GM19025 (cell line): ENCODE measurements at regions not wholly inside any gene's neighbourhood (a gene's known extent, or its start where the extent isn't known, plus 50 kb on each side); places are given as distances from the start of the nearest gene placed in this dataset.

Experiments
- ATAC-seq: cut with Tn5 transposase; IDR thresholded peaks from one replicate; pipeline ENCODE4 v1.9.1; 2021; ENCODE audit warnings: mild to moderate bottlenecking, low read depth, moderate library complexity; ENCODE audit not compliant: unreplicated experiment

DNA sequence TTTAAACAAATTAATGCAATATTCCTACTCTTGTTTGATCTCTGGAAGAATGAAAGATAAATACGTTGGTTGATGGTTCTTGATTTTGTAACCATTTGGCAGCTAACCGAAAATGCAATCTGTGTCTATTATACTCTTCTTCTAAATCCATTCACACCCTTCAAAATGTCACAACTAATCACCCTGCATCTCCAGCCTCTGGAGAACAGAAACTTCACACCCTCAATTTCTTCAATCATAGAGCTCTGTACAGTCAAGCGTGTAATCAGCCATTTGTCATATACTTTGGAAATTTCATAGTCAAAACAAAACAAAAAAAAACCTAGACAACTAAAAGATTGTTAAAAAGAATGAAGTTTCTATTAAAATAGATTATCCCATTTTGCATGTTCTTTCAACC, 1482.3 kb upstream of the LRRTM1 start:
- ATAC-seq, result no peak

GRCh38 chr2:81767187-81767912, 1462.8 kb upstream of the LRRTM1 start:
- no peak for ATAC-seq

GRCh38 chr2:81747481-81748070, 1443.0 kb upstream of the LRRTM1 start:
- ATAC-seq, result no peak

DNA sequence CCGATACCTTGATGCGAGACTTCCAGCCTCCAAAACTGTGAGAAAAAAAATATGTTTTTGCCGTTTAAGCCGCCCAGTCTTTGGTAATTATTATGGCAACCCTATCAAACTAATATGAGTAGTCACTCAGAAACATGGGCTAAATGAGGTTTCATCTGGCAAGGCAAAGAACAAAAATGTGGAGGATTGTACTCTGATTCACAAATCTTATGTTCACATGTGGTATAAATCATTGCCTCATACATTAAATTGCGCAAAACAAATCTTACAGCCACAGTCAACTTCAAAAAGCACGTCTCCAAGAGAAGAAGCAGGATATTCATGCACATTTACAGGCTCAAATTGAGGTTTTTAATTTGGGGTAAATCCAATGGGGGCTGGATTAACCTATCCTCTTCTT, 1435.4 kb upstream of the LRRTM1 start:
- ATAC-seq, result no peak

DNA sequence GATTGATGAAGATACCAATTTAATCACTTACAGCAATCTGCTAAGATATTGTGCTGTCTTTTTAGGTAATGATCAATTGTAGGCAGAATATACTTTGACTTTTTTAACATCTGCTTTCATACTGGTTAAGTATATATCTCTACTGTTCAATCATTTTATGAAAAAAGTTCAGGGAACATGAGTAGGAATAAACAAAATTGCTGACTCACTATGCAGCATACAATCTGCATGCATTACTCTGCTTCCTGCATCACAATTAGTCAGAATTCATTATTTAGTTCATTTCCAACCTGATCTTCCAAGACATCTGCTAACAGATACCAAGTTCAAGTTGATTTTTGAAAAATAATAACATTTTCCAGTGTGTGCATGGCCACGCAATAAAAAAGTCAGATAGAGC, 1430.4 kb upstream of the LRRTM1 start:
- ATAC-seq, result no peak

- no peak for ATAC-seq
These were observed 1410.3 kb upstream of the LRRTM1 start for GRCh38 chr2:81714817-81715216.

DNA sequence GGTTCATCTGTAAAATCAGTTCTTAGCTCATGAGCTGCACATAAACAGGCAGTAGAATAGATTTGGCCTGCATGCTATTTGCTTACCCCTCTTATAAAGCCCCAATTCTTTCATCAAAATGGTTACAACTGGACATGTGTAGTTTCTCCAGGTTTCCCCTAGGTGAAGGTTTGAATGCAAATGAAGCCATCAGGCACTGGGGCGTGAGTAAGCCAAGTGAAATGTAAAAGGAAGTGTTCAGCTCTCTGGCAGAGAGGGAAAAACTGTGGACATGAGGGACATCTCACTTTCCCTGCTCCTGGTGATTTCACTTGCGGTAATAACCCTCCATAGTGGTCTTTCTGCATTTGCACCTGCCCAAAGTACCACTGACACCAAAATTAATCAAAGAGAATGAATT, 1402.3 kb upstream of the LRRTM1 start:
- ATAC-seq, result no peak

DNA sequence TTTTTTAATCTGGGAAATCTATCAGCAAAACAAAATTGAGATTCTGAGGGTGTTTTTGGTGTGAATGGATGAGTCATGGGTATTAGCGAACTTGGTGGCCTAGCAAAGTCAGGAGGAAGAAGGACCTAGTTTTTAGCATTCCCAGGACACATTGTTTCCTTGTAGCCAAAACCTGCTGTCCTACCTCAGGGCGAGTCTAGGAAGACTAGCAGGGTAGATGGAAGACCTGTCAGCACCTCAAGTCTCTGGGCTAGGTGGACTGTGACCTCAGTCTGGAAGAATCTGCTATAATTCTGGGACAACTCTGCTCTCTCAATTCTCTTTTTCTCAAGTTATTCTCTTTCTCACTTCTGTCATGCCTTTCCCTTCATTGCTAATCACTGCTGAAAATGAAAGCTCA, 1399.3 kb upstream of the LRRTM1 start:
- ATAC-seq, result no peak

- no peak for ATAC-seq
These were observed 1388.0 kb upstream of the LRRTM1 start for GRCh38 chr2:81692566-81692965.

DNA sequence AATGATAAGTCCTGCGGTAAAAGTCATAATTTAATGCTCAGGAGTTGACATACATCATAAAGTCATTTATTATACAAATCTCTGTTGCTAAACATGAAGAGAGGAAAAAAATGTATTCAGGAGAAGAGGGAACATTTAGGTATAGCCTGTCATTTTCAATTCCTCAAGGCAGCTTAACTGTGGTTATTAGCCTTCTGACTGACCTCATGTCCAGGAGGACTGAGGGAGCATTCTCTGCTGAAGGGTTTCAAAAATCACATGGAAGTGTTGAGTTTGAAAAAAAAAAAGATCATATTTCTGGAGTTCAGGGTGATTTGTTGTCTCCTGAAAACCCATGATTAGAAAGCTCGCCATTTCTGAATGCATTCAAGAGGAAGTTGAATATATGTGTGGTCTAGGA, 1371.1 kb upstream of the LRRTM1 start:
- ATAC-seq, result no peak

DNA sequence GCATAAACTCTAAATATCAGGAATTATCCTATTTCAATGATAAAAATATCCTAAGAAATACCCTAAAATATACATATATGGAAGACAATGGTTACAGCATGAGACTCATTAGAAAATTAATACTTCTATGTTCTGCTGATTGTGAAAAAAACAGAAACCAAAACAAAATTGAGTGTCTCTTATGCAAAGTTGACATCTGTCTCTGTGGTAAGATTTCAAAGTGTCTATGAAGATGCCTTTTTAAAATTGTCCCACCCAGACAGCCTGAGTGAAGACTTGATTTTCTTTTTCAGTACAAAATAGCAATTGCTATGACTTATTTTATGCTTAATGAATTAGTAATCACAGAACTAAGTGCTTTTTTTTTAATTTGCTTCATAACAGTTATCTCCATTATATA, 1368.4 kb upstream of the LRRTM1 start:
- no peak for ATAC-seq

GRCh38 chr2:81672516-81672915, 1368.0 kb upstream of the LRRTM1 start:
- ATAC-seq, result no peak

GRCh38 chr2:81670885-81671284, 1366.3 kb upstream of the LRRTM1 start:
- ATAC-seq, result no peak

- ATAC-seq, result no peak
These were observed 1356.5 kb upstream of the LRRTM1 start for GRCh38 chr2:81661081-81661480.

DNA sequence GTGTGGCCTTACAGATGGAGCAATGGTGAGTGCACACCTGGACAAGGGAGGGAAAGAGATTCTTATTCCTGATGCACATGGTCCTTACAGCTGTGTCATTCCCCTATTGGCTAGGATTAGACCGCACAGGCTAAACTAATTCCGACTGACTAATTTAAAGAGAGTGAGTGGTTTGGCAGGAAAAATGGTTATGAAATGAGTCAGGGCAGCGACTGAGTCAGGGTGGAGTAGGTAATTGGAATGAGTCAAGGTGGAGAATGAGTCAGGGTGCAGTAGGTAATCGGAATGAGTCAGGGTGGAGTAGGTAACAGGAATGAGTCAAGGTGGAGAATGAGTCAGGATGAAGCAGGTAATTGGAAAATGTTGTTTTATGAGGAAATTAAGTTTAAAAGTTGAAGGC, 1353.7 kb upstream of the LRRTM1 start:
- ATAC-seq, result no peak

GRCh38 chr2:81650048-81650971, 1345.8 kb upstream of the LRRTM1 start:
- ATAC-seq, result no peak

DNA sequence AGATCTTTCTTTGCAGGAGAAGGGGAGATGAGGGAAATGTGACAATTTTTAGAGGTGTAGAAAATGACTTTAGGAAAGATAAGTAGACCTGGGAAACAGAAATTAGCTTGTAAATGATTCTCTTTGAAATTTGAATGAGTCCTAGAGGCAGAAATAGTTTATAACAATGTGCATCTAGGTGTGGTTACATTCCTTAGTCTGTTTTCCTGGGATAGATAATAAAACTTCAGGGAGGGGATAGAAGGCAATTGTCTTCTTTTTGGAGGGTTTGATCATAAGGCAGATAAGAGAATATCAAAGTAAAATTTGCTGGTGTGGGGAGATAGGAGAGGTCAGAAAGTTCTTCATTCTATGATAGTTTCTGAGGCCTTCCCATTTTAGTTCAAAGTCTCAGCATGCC, 1344.3 kb upstream of the LRRTM1 start:
- no peak for ATAC-seq

- ATAC-seq, result no peak
These were observed 1343.8 kb upstream of the LRRTM1 start for GRCh38 chr2:81648370-81648769.

DNA sequence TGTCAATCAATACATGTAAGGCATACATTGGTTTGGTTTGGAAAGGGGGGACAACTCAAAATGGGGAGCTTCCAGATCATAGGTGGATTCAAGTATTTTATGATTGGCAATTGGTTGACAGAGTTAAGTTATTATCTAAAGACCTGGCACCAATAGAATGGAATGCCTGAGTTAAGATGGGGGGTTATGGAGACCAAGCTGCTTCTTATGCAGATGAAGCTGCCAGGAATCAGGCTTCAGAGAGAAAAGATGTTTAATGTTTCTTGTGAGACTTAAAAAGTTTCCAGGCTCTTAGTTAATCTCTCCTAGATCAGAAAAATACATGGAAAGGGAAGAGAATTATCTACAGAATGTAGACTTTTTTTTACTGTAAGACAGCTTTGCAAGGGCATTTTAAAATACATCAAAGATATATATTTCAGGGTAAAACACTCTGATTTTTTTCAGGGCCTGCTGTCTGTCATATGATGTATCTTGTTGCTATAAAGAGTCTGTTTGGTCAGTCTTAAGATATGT, 1343.2 kb upstream of the LRRTM1 start:
- ATAC-seq, result no peak

GRCh38 chr2:81645745-81646301, 1341.3 kb upstream of the LRRTM1 start:
- no peak for ATAC-seq

DNA sequence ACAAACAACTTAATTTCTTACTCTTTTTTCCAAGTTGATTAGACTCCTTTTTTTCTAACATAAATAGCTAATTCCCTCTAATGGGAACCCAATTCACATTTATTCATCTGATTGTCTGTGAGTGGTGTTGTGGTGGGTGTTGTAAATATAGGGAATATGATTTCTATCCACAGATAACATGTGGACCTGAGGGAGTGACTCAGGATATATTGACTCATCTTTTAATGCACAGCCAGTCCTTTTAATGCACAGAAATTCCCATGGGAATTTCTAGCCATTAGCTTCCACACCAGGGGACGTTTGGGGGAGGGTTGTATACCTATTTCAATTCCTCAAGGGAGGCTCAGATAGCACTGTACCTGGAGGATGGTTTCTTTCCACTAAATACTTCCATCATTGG, 1339.6 kb upstream of the LRRTM1 start:
- no peak for ATAC-seq
